PFSK-1 (cell line): ENCODE measurements at regions not wholly inside any gene's neighbourhood (a gene's known extent, or its start where the extent isn't known, plus 50 kb on each side); places are given as distances from the start of the nearest gene placed in this dataset.

Experiments
- FOXP2 ChIP-seq: optimal IDR thresholded peaks from 2 replicates; pipeline ENCODE3; 2011; ENCODE audit warnings: borderline replicate concordance, control low read depth, inconsistent platforms; ENCODE audit not compliant: insufficient read depth; ENCODE audit errors: extremely low read length, extremely low read depth
- POLR2AphosphoS5 ChIP-seq: IDR thresholded peaks from 2 replicates; pipeline ENCODE4 v1.6.1; 2012; ENCODE audit warnings: low read depth, mild to moderate bottlenecking, control low read depth, low read length, moderate library complexity
- REST ChIP-seq, 2 experiments: IDR thresholded peaks; 2 replicates each; pipeline versions ENCODE4 v1.6.1 to v1.8.0; 2011 to 2012; ENCODE audit warnings: low read depth in 2 of 2, low read length in 2 of 2, control low read depth in 1 of 2, inconsistent platforms in 1 of 2, mild to moderate bottlenecking in 1 of 2, moderate library complexity in 1 of 2; ENCODE audit not compliant: insufficient read depth in 1 of 2
- SIN3A ChIP-seq: IDR thresholded peaks from 2 replicates; pipeline ENCODE4 v1.6.1; 2012; ENCODE audit warnings: mild to moderate bottlenecking, low read length, moderate library complexity, borderline replicate concordance; ENCODE audit not compliant: insufficient read depth
- TAF1 ChIP-seq: IDR thresholded peaks from 2 replicates; pipeline ENCODE4 v1.6.1; 2012; ENCODE audit warnings: low read length, control low read depth, borderline replicate concordance; ENCODE audit not compliant: insufficient read depth

- TF ChIP-seq FOXP2 (no peak), SIN3A (no peak), POLR2AphosphoS5 (no peak), REST (IDR thresholded peaks at IDR 0.05; ENCODE audit: insufficient read depth in 1 of 2, low read depth in 2 of 2, low read length in 2 of 2) (no peak), TAF1 (no peak)
Observed at GRCh38 chr4:180422989-180423711, 1820.1 kb upstream of the TENM3 start.

- TF ChIP-seq REST (IDR thresholded peaks at IDR 0.05; ENCODE audit: insufficient read depth in 1 of 2, low read depth in 2 of 2, low read length in 2 of 2) (no peak), SIN3A (no peak), TAF1 (no peak), FOXP2 (no peak), POLR2AphosphoS5 (no peak)
Observed at GRCh38 chr4:180423712-180424057, 1819.5 kb upstream of the TENM3 start.

- no peak for TF ChIP-seq SIN3A
- TF ChIP-seq TAF1, result no peak
- TF ChIP-seq POLR2AphosphoS5, result no peak
- no peak for TF ChIP-seq REST (IDR thresholded peaks at IDR 0.05; ENCODE audit: insufficient read depth in 1 of 2, low read depth in 2 of 2, low read length in 2 of 2)
- TF ChIP-seq FOXP2, result no peak
Observed at GRCh38 chr4:180426938-180427337, 1816.3 kb upstream of the TENM3 start.

GRCh38 chr4:180430283-180430682 lies 1812.9 kb upstream of the TENM3 start:
- TF ChIP-seq TAF1, result no peak
- TF ChIP-seq POLR2AphosphoS5, result no peak
- no peak for TF ChIP-seq REST (IDR thresholded peaks at IDR 0.05; ENCODE audit: insufficient read depth in 1 of 2, low read depth in 2 of 2, low read length in 2 of 2)
- no peak for TF ChIP-seq FOXP2
- TF ChIP-seq SIN3A, result no peak
